ENCODE measurements at regions not wholly inside any gene's neighbourhood (a gene's known extent, or its start where the extent isn't known, plus 50 kb on each side); places are given as distances from the start of the nearest gene placed in this dataset.
"Not testable (repeated sequence)": the region's sequence is repeated elsewhere in the genome, so short reads cannot be mapped to it uniquely, and the experiment has no call there.

- no peak for DNase-seq (ENCODE audit: low spot score)
These were observed 687.5 kb upstream of the TMEM132C start for GRCh38 chr12:127579446-127579845.

- DNase-seq (ENCODE audit: low spot score): no peak
These were observed 684.9 kb upstream of the TMEM132C start for GRCh38 chr12:127582074-127582473.

GRCh38 chr12:127583041-127583440, 683.9 kb upstream of the TMEM132C start:
- DNase-seq (ENCODE audit: low spot score): no peak

GRCh38 chr12:127588249-127588648, 678.7 kb upstream of the TMEM132C start:
- no peak for DNase-seq (ENCODE audit: low spot score)

GRCh38 chr12:127589541-127589940, 677.4 kb upstream of the TMEM132C start:
- DNase-seq (ENCODE audit: low spot score): no peak

GRCh38 chr12:127590868-127591267, 676.1 kb upstream of the TMEM132C start:
- no peak for DNase-seq (ENCODE audit: low spot score)

DNA sequence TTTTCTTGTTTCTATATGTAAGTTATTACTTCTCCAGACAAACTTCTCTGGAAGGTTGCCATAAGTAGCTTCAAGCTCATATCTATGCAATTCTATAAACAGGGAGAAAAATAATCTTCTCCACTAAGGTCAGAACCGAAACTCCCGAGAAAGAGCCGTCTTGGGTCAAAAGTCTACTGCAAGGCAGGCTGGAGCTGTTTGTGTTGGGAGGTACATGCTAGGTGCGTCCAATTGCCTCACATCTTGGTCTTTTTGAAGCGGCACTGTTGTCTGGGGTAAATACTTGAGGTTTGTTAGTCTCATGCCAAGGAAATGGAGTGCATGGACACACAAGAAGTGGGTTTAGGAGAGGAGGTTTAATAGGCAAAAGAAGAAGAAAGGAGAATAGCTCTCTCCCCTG, 674.7 kb upstream of the TMEM132C start:
- no peak for DNase-seq (ENCODE audit: low spot score)

- no peak for DNase-seq (ENCODE audit: low spot score)
These were observed 672.5 kb upstream of the TMEM132C start for GRCh38 chr12:127594351-127594970.

GRCh38 chr12:127595506-127595905, 671.5 kb upstream of the TMEM132C start:
- no peak for DNase-seq (ENCODE audit: low spot score)

GRCh38 chr12:127596891-127597290, 670.1 kb upstream of the TMEM132C start:
- DNase-seq (ENCODE audit: low spot score): no peak

GRCh38 chr12:127599436-127599835, 667.5 kb upstream of the TMEM132C start:
- DNase-seq (ENCODE audit: low spot score): no peak

DNA sequence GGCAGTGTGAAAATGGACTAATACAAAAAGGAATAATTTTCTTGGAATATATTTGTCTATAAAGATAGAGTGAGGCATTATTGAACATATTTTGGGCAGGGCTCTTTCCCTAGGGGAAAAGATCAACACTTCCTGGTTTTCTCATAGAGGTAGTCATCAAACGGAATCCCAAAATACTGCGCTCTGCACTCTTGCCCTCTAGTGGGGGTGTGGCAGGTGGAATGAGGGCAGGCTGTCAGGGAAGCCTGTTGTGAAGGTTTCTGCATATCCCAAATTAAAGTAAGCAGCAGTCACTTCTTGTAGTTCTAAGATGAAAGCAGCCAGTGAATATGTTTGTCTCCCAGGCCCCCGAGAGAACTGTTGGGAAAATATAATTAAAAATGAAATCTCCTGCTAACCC, 666.8 kb upstream of the TMEM132C start:
- DNase-seq (ENCODE audit: low spot score): no peak

GRCh38 chr12:127606476-127607015, 660.4 kb upstream of the TMEM132C start:
- no peak for DNase-seq (ENCODE audit: low spot score)

- no peak for DNase-seq (ENCODE audit: low spot score)
These were observed 659.7 kb upstream of the TMEM132C start for GRCh38 chr12:127607146-127607725.

DNA sequence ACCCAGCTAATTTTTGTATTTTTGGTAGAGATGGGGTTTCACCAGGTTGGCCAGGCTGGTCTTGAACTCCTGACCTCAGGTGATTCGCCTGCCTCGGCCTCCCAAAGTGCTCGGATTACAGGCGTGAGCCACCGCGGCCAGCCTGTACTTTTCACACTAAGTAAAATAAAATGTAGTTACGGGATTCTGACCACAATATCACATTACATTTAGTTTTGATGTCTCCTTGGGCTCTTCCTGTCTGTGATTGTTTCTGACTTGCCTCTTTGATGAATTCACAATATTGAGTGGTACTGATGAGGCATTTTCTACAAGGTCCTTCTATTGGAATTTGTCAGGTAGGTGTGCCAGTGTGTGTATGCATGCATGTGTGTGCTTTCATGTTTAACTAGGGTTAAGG, 658.6 kb upstream of the TMEM132C start:
- not testable (repeated sequence) for DNase-seq (ENCODE audit: low spot score)

GRCh38 chr12:127613056-127613455, 653.9 kb upstream of the TMEM132C start:
- DNase-seq (ENCODE audit: low spot score): no peak

DNA sequence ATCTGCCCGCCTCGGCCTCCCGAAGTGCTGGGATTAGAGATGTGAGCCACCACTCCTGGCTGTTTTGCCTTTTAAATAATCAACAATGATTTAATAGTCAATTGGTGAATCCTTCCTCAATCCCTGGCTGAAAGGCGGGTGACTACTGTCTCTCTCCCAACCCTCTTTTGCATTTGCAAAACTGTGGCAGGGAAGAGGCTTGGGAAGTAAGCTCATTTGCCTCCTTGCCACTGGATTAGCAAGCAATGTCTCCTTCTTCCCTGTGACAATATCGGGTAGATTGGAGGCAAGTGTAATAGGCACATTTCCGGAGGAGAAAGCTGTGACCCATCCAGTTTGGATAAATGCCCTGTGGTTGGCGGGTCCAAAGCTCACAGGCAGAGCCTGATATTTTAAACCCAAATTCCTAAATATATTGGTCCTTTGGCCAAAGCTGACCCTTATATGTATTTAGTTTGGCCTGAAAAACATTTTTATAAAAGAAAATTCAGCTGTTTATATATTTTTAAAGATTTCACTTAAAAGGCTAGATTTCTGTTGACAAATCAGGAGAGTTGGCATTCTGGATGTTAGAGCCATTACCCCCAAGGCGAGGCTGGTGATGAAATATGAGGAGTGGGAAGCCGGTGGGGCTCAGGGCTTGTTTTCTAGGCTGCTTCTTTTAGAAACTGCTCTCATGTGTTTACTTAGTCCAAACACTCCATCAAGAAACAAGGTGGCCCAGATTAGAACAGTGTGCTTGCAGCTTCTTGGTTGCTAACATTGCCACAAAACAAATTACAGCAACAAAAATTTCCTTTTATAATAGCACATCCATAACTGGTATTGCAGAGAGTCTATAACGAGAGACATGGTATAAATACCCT, 646.9 kb upstream of the TMEM132C start:
- DNase-seq (ENCODE audit: low spot score): no peak

DNA sequence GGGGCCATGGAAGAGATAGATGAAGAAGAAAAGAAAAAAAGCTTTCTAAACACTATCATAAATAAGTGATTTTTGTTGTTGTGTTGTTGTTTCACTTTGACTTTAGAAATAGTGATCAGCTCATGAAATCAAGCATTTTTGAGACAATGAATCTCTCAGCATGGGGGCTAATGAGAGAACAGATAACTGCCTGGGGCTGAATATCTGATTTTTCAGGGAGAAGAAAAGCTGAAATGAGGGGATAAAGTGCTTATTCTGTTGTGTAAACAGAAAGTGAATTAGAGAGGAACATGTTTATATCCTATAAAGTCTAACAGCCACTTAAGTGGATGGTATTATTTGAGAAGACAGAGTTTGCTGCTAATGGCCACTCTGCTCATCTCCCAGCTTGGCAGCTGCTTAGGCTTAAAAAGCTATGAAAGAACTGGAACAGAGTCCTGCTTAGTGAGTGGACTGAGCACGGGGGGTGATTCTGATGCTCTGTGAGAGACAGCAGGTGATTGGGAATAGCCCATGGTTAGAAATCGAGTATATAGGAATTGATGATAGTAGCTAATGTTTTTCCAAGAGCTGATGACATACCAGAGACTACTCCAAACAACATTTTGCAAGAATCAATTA, 646.1 kb upstream of the TMEM132C start:
- DNase-seq (ENCODE audit: low spot score): no peak

- DNase-seq (ENCODE audit: low spot score): no peak
These were observed 645.6 kb upstream of the TMEM132C start for GRCh38 chr12:127621366-127621765.

DNA sequence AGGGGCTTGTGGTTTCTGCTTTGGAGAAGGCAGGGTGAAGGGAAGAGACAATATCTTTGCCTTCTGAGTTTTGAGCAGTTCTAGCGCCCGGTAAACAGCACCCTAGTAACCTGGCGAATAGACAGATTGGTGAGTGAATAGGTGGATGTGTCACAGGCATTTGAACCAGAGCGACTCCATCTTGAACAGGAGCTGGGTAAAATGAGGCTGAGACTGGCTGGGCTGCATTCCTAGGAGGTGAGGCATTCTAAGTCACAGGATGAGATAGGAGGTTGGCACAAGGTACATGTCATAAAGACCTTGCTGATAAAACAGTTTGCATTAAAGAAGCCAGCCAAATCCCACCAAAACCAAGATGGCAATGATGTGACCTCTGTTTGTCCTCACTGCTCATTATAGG, 643.6 kb upstream of the TMEM132C start:
- no peak for DNase-seq (ENCODE audit: low spot score)

DNA sequence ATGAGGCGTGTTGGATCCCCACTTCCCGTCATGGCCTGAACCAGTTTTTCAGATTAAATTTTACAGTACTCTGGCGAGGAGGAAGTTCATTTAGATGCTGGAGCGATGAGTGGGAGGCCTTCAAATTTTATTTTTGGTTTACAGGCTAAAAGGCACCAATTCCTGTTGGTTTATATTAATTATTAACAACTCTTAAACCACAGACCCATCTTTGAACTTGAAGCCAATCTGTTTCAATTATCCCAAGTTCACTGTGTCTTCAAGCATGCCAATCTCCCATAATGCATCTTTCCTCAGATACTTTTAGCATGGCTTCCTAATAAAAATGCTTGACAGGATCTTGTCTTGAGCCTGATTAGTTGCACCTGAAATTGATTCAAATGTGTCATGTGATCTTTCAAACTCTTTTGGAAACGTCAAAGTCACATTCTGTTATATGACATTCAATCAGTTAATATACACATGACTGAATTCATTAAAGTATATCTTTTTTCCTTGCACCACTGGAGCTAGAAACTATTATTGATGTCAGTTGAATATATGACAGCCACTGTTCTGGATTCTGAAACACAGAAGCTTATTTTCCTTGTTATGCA, 641.7 kb upstream of the TMEM132C start:
- DNase-seq (ENCODE audit: low spot score): no peak

GRCh38 chr12:127628645-127629044, 638.3 kb upstream of the TMEM132C start:
- no peak for DNase-seq (ENCODE audit: low spot score)

Measured in D341Med (cell line).